ENCODE measurements at regions not wholly inside any gene's neighbourhood (a gene's known extent, or its start where the extent isn't known, plus 50 kb on each side); places are given as distances from the start of the nearest gene placed in this dataset.

DNA sequence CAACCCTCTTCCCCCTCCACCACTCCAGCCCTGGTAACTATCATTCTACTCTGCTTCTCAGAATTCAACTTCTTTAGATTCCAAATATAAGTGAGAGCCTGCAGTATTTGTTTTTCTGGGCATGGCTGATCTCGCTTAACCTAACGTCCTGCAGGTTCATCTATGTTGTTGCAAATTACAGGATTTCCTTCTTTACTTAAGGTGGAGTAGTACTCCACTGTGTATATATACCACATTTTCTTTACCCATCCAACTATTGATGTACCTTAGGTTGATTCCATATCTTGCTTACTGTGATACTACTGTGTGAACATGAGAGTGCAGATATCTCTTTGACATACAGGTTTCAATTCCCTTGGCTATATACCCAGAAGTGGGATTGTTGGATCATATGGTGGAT is 106.3 kb upstream of the ZNF366 start (continued):
- TF ChIP-seq REST (IDR thresholded peaks at IDR 0.05; ENCODE audit: unreplicated experiment) (no peak), EZH2phosphoT487 (IDR thresholded peaks at IDR 0.05; ENCODE audit: unreplicated experiment) (no peak), ZNF462 (CRISPR knock-in tag; IDR thresholded peaks at IDR 0.05) (no peak)

DNA sequence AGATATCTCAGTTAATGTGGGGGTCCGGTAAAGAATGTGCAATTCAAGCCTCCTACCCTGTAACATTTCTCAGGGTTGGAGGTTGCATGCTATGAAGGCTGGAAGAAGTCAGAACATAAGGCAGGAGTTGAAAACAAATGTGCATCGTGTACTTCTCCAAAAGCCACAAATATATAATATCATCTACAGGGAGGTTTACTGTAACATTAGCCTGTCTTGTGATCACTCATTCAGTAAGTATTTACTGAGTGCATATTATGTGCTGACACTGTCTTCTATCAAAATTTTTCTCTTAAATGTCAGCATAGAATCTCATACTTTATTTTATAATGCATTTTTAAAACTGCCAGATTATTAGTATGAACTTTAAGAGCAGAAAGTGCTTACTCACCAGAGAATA is 105.6 kb upstream of the ZNF366 start:
- Histone ChIP-seq H3K27ac (ENCODE audit: low read depth) (no peak overlapping the region), H3K9me2 (ENCODE audit: insufficient read depth) (no peaks in the 10 kb centered on the region), H3K79me2 (replicated peaks; ENCODE audit: insufficient read depth) (no peaks in the 10 kb centered on the region), H3F3A (replicated peaks; ENCODE audit: low read depth) (no peaks in the 10 kb centered on the region), H3K4me1 (ENCODE audit: insufficient read depth) (0 out of 2 replicates have a peak, but pooled peaks cover 4% of the 10 kb centered on the region), H3K4me2 (no peak overlapping the region), H2AFZ (no peak overlapping the region), H4K20me1 (replicated peaks; ENCODE audit: insufficient read depth) (no peaks in the 10 kb centered on the region), H3K36me3 (ENCODE audit: insufficient read depth) (no peaks in the 10 kb centered on the region), H3K27me3 (ENCODE audit: insufficient read depth) (no peaks in the 10 kb centered on the region), H3K4me3 (no peak overlapping the region)
- no peak for DNase-seq (ENCODE audit: low spot score)
- Mint-ChIP-seq H3K4me3 (no peak overlapping the region), H3K27ac (no peak overlapping the region), H3K36me3 (ENCODE audit: low read depth) (no peaks in the 10 kb centered on the region), H3K9me3 (no peaks in the 10 kb centered on the region), H3K4me1 (peaks cover 9% of the 10 kb centered on the region), H3K27me3 (ENCODE audit: insufficient read depth, low read depth, poor library complexity) (peaks cover 1% of the 10 kb centered on the region)
- no peak for ATAC-seq
- TF ChIP-seq STAT1 (IDR thresholded peaks at IDR 0.05; ENCODE audit: unreplicated experiment) (no peak), EZH2 (IDR thresholded peaks at IDR 0.05; ENCODE audit: low read depth, unreplicated experiment) (no peak), NANOG (IDR thresholded peaks at IDR 0.05; ENCODE audit: borderline replicate concordance) (no peak), EZH2phosphoT487 (IDR thresholded peaks at IDR 0.05; ENCODE audit: unreplicated experiment) (no peak)
- TF ChIP-seq, protein P1, sequence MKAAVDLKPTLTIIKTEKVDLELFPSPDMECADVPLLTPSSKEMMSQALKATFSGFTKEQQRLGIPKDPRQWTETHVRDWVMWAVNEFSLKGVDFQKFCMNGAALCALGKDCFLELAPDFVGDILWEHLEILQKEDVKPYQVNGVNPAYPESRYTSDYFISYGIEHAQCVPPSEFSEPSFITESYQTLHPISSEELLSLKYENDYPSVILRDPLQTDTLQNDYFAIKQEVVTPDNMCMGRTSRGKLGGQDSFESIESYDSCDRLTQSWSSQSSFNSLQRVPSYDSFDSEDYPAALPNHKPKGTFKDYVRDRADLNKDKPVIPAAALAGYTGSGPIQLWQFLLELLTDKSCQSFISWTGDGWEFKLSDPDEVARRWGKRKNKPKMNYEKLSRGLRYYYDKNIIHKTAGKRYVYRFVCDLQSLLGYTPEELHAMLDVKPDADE (IDR thresholded peaks at IDR 0.05), result no peak
